HEK293 (cell line): ENCODE measurements at regions not wholly inside any gene's neighbourhood (a gene's known extent, or its start where the extent isn't known, plus 50 kb on each side); places are given as distances from the start of the nearest gene placed in this dataset.
A peak's percentile ranks its signal among the peaks of the same experiment; 100 is the strongest.
"Not testable (repeated sequence)": the region's sequence is repeated elsewhere in the genome, so short reads cannot be mapped to it uniquely, and the experiment has no call there.

Source experiments
- CTCF ChIA-PET: fragments of 350-600 bp; formaldehyde crosslinking; extraction: SDS; loops from one replicate; lab custom pipeline; 2021; ENCODE audit warnings: antibody characterized with exemption; lab: Yijun Ruan, JAX
- POLR2A ChIA-PET: fragments of 300-600 bp; formaldehyde crosslinking; extraction: SDS; loops from one replicate; lab custom pipeline; 2020; ENCODE audit warnings: antibody characterized with exemption, inconsistent platforms; lab: Yijun Ruan, JAX
- H3K27ac ChIP-seq: fragments of 200-500 bp; sonication (Bioruptor generic); 2 replicates; pipeline ENCODE4 v1.5.1; 2014; ENCODE audit warnings: low read depth, low read length, control low read depth, inconsistent platforms; ENCODE audit errors: extremely low read depth
- H3K36me3 ChIP-seq, 2 experiments: fragments of 200-500 bp in 1 of 2; sonication (Bioruptor generic) in 1 of 2; 1 replicate in 1 of 2; 2 replicates in 1 of 2; pipeline ENCODE4 v1.5.1; 2014 to 2017; ENCODE audit warnings: inconsistent platforms in 2 of 2, low read length in 2 of 2; ENCODE audit not compliant: control insufficient read depth in 2 of 2, insufficient read depth in 1 of 2
- H3K4me1 ChIP-seq: fragments of 200-500 bp; sonication (Bioruptor generic); 2 replicates; pipeline ENCODE4 v1.5.1; 2014; ENCODE audit warnings: mild to moderate bottlenecking, low read length, inconsistent platforms; ENCODE audit not compliant: control insufficient read depth, insufficient read depth
- H3K4me3 ChIP-seq: 2 replicates; pipeline ENCODE4 v1.5.1; 2011; ENCODE audit warnings: low read depth, mild to moderate bottlenecking, control low read depth, low read length, moderate library complexity
- H3K9me3 ChIP-seq: fragments of 200-500 bp; sonication (Bioruptor generic); 2 replicates; pipeline ENCODE4 v1.5.1; 2014; ENCODE audit warnings: low read depth, low read length, inconsistent platforms; ENCODE audit not compliant: control insufficient read depth, insufficient read depth
- IKZF3 ChIP-seq: fragments of 450-650 bp; IDR thresholded peaks from 2 replicates; pipeline ENCODE4 v1.5.0; 2018; ENCODE audit warnings: missing biosample characterization, mild to moderate bottlenecking, missing genetic modification characterization, moderate library complexity
- KLF1 ChIP-seq: fragments of 450-650 bp; formaldehyde crosslinking; IDR thresholded peaks from 2 replicates; pipeline ENCODE4 v1.5.1; 2016; ENCODE audit warnings: missing biosample characterization, missing genetic modification characterization
- KLF17 ChIP-seq: fragments of 450-650 bp; formaldehyde crosslinking; IDR thresholded peaks from 2 replicates; pipeline ENCODE4 v1.5.1; 2016; ENCODE audit warnings: missing biosample characterization, missing genetic modification characterization
- MEIS1 ChIP-seq: sonication (generic); formaldehyde crosslinking; IDR thresholded peaks from 2 replicates; pipeline ENCODE4 v1.8.1; 2022; ENCODE audit warnings: missing genetic modification reagents, mild to moderate bottlenecking, borderline replicate concordance
- PRDM6 ChIP-seq: fragments of 450-650 bp; formaldehyde crosslinking; IDR thresholded peaks from 2 replicates; pipeline ENCODE4 v1.5.1; 2017; ENCODE audit warnings: missing biosample characterization, missing genetic modification characterization
- SALL2 ChIP-seq: fragments of 450-650 bp; formaldehyde crosslinking; IDR thresholded peaks from 2 replicates; pipeline ENCODE4 v1.5.0; 2017; ENCODE audit warnings: missing biosample characterization, mild to moderate bottlenecking, missing genetic modification characterization, borderline replicate concordance
- SP2 ChIP-seq: fragments of 450-650 bp; formaldehyde crosslinking; IDR thresholded peaks from 2 replicates; pipeline ENCODE4 v1.5.1; 2016; ENCODE audit warnings: missing biosample characterization, missing genetic modification characterization
- ZIC2 ChIP-seq: fragments of 450-650 bp; formaldehyde crosslinking; IDR thresholded peaks from 2 replicates; pipeline ENCODE4 v1.5.1; 2016; ENCODE audit warnings: missing biosample characterization, missing genetic modification characterization
- ZNF132 ChIP-seq: fragments of 450-650 bp; formaldehyde crosslinking; IDR thresholded peaks from 2 replicates; pipeline ENCODE4 v1.5.1; 2017; ENCODE audit warnings: missing biosample characterization, missing genetic modification characterization, borderline replicate concordance
- ZNF146 ChIP-seq: fragments of 450-650 bp; formaldehyde crosslinking; IDR thresholded peaks from 2 replicates; pipeline ENCODE4 v1.5.1; 2016; ENCODE audit warnings: missing biosample characterization, missing genetic modification characterization
- ZNF19 ChIP-seq: fragments of 450-650 bp; formaldehyde crosslinking; IDR thresholded peaks from 2 replicates; pipeline ENCODE4; 2016; ENCODE audit warnings: missing biosample characterization, missing genetic modification characterization, low read depth
- ZNF202 ChIP-seq: fragments of 450-650 bp; formaldehyde crosslinking; IDR thresholded peaks from 2 replicates; pipeline ENCODE4 v1.5.1; 2016; ENCODE audit warnings: missing biosample characterization, missing genetic modification characterization, borderline replicate concordance
- ZNF24 ChIP-seq: fragments of 450-650 bp; formaldehyde crosslinking; IDR thresholded peaks from 2 replicates; pipeline ENCODE4 v1.5.1; 2016; ENCODE audit warnings: missing biosample characterization, missing genetic modification characterization
- ZNF549 ChIP-seq: fragments of 450-650 bp; IDR thresholded peaks from 2 replicates; pipeline ENCODE4 v1.5.1; 2018; ENCODE audit warnings: missing biosample characterization, missing genetic modification characterization, mild to moderate bottlenecking, inconsistent platforms, moderate library complexity
- ZNF580 ChIP-seq: fragments of 450-650 bp; formaldehyde crosslinking; IDR thresholded peaks from 2 replicates; pipeline ENCODE4 v1.5.1; 2016; ENCODE audit warnings: missing biosample characterization, missing genetic modification characterization
- ZNF747 ChIP-seq: fragments of 450-650 bp; formaldehyde crosslinking; IDR thresholded peaks from 2 replicates; pipeline ENCODE4 v1.5.1; 2016; ENCODE audit warnings: missing biosample characterization, missing genetic modification characterization
- ZNF830 ChIP-seq: fragments of 450-650 bp; IDR thresholded peaks from 2 replicates; pipeline ENCODE4 v1.5.0; 2018; ENCODE audit warnings: missing biosample characterization, missing genetic modification characterization, low read depth, mild to moderate bottlenecking, moderate library complexity
- ZSCAN23 ChIP-seq: fragments of 450-650 bp; formaldehyde crosslinking; IDR thresholded peaks from 2 replicates; pipeline ENCODE4 v1.5.1; 2016; ENCODE audit warnings: missing biosample characterization, missing genetic modification characterization
- TF ChIP-seq, protein P1 (sequence below): fragments of 450-650 bp; formaldehyde crosslinking; IDR thresholded peaks from 2 replicates; pipeline ENCODE4 v1.5.1; 2017; ENCODE audit warnings: missing biosample characterization, missing genetic modification characterization
- TF ChIP-seq, protein P2 (sequence below): fragments of 450-650 bp; formaldehyde crosslinking; optimal IDR thresholded peaks from 2 replicates; pipeline ENCODE3; 2016; ENCODE audit warnings: missing biosample characterization, mild to moderate bottlenecking, missing genetic modification characterization

- TF ChIP-seq ZNF146 = peak; percentile 95
- TF ChIP-seq ZNF580 (tag by site-specific recombination) = peak; percentile 55; the same call in 1 of the 2 replicates
- TF ChIP-seq ZNF202 (tag by site-specific recombination) = peak; percentile 30; the same call in 1 of the 2 replicates
- POLR2A ChIA-PET, H3K4me1 ChIP-seq, H3K27ac ChIP-seq, H3K9me3 ChIP-seq, H3K4me3 ChIP-seq, CTCF ChIA-PET, H3K36me3 ChIP-seq: not testable (repeated sequence)
Measured at GRCh38 chr5:102047073-102047472, 249.0 kb downstream of the SLCO4C1 start.

GRCh38 chr5:102040326-102040725 lies 255.8 kb downstream of the SLCO4C1 start:
- POLR2A ChIA-PET = no interaction called here
- CTCF ChIA-PET = interaction anchor here (0.6 kb wide), 1 partner anchor 12 kb away, joined by 3 read pairs; no protein-coding TSS in a partner anchor
- 0 out of 2 replicates have a peak, but pooled peaks have one; percentile 12 for TF ChIP-seq PRDM6 (tag by site-specific recombination)
- TF ChIP-seq MEIS1 = no peak
- no peaks in the 10 kb centered on the region for H3K4me1 ChIP-seq
- H3K36me3 ChIP-seq = no peaks in the 10 kb centered on the region
- H3K4me3 ChIP-seq = no peak overlapping the region
- H3K27ac ChIP-seq = no peak overlapping the region
- no peaks in the 10 kb centered on the region for H3K9me3 ChIP-seq

DNA sequence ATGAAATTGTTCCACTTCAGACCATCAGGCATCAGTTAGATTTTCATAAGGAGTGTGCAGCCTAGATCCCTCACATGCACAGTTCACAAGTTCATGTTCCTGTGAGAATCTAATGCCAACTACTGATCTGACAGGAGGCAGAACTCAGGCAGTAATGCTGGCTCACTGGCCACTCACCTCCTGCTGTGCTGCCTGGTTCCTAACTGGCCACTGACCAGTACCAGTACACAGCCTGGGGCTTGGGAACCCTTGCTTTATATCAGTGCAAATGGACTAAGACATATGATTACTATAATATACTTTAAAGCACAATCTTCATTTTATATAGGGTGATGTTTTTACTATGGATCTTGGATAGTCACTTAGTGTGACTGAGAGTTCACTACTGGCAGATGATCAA lies 259.2 kb downstream of the SLCO4C1 start:
- no peak overlapping the region for H3K4me3 ChIP-seq
- TF ChIP-seq ZNF132 (no peak), ZNF549 (tag by site-specific recombination) (peak; percentile 60)
- TF ChIP-seq, all 188 proteins: peak for 1
- Histone ChIP-seq H3K36me3 (no peaks in the 10 kb centered on the region), H3K9me3 (no peaks in the 10 kb centered on the region), H3K4me1 (no peaks in the 10 kb centered on the region), H3K27ac (no peak overlapping the region)
- POLR2A ChIA-PET = no interaction called here
- CTCF ChIA-PET = interaction anchor here (0.6 kb wide), 1 partner anchor 11 kb away, joined by 3 read pairs; no protein-coding TSS in a partner anchor

DNA sequence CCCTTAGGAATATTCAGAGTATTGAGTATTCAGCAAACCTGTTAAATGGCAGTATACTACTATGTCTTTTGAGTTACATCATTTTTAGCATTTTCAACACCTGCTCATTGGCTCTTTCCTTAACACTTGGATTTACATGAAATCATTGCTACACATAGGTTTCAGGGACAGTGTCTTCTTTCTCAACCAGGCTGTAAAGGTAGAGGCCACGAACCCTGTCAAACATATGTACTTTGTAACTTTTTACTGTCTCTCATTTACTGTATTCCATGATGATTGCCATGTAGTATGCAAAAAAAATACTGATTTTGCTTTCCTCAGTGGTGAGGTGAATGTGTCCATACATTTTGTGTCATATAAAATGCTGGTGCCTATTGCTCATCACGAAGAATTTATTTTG lies 264.4 kb downstream of the SLCO4C1 start:
- Histone ChIP-seq H3K9me3 (no peaks in the 10 kb centered on the region), H3K27ac (no peak overlapping the region), H3K4me1 (no peaks in the 10 kb centered on the region), H3K36me3 (no peaks in the 10 kb centered on the region), H3K4me3 (no peak overlapping the region)
- TF ChIP-seq IKZF3 (tag by site-specific recombination) = no peak
- TF ChIP-seq SP2 = no peak
- TF ChIP-seq ZNF830 (tag by site-specific recombination) = no peak
- TF ChIP-seq ZNF747 (tag by site-specific recombination) = no peak
- TF ChIP-seq ZNF202 (tag by site-specific recombination) = no peak
- no peak for TF ChIP-seq SALL2 (tag by site-specific recombination)
- TF ChIP-seq, protein P1, sequence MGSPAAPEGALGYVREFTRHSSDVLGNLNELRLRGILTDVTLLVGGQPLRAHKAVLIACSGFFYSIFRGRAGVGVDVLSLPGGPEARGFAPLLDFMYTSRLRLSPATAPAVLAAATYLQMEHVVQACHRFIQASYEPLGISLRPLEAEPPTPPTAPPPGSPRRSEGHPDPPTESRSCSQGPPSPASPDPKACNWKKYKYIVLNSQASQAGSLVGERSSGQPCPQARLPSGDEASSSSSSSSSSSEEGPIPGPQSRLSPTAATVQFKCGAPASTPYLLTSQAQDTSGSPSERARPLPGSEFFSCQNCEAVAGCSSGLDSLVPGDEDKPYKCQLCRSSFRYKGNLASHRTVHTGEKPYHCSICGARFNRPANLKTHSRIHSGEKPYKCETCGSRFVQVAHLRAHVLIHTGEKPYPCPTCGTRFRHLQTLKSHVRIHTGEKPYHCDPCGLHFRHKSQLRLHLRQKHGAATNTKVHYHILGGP (tag by site-specific recombination) = no peak
- no peak for TF ChIP-seq KLF17 (tag by site-specific recombination)
- no peak for TF ChIP-seq KLF1
- TF ChIP-seq ZNF24 = no peak
- no peak for TF ChIP-seq ZIC2 (tag by site-specific recombination)
- TF ChIP-seq, protein P2, sequence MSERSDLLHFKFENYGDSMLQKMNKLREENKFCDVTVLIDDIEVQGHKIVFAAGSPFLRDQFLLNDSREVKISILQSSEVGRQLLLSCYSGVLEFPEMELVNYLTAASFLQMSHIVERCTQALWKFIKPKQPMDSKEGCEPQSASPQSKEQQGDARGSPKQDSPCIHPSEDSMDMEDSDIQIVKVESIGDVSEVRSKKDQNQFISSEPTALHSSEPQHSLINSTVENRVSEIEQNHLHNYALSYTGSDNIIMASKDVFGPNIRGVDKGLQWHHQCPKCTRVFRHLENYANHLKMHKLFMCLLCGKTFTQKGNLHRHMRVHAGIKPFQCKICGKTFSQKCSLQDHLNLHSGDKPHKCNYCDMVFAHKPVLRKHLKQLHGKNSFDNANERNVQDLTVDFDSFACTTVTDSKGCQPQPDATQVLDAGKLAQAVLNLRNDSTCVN (tag by site-specific recombination) = no peak
- TF ChIP-seq ZNF19 (tag by site-specific recombination) = no peak
- TF ChIP-seq ZSCAN23 (tag by site-specific recombination) = no peak
- ChIA-PET CTCF (interaction anchor here (0.7 kb wide), 1 partner anchor 9 kb away, joined by 3 read pairs; no protein-coding TSS in a partner anchor), POLR2A (no interaction called here)
